ENCODE measurements at regions not wholly inside any gene's neighbourhood (a gene's known extent, or its start where the extent isn't known, plus 50 kb on each side); places are given as distances from the start of the nearest gene placed in this dataset.

DNA sequence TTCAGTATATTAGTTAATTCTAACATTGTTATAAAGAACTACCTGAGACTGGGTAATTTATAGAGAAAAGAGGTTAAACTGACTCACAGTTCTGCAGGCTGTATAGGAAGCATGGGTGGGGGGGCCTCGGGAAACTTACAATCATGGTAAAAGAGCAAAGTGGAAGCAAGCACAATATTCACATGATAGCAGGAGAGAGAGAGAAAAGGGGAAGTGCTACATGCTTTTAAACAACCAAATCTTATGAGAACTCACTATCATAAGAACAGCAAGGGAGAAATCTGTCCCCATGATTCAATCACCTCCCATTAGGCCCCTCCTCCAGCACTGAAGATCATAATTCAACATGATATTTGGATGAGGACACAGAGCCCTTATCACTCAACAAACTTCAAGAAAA is 324.9 kb downstream of the ZNF608 start:
- no peak for DNase-seq (ENCODE audit: low spot score)

DNA sequence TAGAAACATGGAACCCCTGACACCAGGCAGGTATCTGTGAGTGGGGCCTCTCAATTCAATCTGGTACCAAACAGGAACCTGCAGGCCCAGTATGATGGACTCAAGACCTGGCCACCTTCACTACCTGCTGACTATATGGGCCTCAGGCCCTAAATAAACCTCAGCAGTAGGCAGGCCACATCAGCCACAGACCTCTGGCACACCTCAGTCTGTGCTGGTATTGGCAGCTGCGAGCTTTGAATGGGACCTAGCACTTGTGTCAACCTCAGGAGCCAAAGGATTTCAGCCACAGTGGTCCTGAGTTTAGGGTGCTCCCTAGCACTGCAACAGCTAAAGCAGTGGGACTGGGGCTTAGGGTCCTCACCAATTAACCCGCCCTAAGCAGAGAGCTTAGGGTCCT is 325.5 kb downstream of the ZNF608 start:
- DNase-seq (ENCODE audit: low spot score), result no peak

DNA sequence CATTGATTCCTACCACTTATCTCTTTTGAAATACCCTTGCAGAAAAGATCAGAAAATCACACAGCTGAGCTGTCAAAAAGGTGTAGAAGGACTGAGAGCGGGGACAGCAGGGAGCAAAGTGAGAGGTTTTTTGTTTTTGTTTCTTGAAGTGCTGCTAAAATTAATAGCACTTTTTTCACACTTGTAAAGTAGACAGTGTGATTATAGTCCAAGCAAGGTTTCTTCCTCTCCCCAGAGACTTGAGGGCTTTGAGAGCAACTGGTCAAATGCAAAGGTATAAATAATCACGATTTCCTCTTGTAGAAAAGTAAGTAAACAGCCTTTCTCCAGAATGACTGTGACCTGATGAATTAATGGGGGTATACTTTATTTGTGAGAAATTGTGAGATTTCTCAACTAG is 326.9 kb downstream of the ZNF608 start:
- DNase-seq (ENCODE audit: low spot score), result no peak

DNA sequence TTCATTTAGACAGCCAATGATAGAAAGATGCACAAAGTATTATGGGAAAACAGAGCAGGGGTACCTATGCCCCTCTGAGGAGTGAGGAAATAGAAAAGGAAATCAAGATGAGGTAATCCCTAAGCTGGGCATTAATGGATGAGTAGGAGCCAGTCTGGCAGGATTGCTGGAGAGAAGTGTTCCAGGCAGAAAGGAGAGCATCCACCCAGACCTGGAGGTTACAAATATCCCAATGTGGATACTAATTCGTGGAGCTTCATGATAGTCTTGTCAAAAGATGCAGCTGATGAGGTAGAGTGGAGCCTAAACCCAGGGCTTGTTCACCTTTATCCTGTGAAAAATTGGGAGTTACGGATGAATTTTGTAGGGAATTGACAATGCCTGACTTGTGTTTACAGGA is 328.0 kb downstream of the ZNF608 start:
- no peak for DNase-seq (ENCODE audit: low spot score)

DNA sequence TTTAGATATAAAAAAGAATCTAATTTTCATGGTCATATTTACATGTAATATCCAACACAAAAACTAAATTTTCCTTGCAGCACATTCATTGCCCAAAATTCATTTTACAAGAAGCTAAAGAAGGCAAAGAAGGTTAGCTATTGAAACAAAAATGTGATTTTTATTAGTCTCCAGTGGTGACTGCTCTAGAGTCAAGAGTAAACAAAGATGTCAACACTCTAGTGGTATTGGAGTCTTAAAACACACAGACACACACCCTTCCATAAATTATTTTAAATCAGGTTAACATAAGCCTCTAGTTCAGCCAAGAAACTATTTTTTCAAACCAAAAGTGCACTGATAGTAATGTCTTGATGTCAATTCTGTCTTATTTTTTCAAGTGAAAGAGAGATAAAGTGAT is 329.2 kb downstream of the ZNF608 start:
- DNase-seq (ENCODE audit: low spot score), result no peak

DNA sequence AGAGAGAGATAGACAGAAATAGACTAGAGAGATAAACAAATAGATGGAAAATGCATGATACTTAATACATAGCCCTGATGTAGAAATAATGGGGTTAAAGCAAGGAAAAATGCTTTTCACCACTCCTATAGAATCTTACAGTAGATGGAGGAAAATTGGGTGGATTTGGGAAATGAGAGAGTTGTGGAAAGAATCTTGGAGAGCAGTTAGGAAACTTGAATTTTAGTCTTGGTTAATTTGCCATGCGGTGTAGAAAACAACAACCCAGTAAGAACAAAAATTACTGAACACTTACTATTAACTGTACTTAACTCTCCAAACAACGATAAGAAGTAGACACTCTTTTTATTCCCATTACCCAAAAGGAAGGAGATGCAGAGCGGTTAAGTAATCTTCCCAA is 329.8 kb downstream of the ZNF608 start:
- no peak for DNase-seq (ENCODE audit: low spot score)

DNA sequence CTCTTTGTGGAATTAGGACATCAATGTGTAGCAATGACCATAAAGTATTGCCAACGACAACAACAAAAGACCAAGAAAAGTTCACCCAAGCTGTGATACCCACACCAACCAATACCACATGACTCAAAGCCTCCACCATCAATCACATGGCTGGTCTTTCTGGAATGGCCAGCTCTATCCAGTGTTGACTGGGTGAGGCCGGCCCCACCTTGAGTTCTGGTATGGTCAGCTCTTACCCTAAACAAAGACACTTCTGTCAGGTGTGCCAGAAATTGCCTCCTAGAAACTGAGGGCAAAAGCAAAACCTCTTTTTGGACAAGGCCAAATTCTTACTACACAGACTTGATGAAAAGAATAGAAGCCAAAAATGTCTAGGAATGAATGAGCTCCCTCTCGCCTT is 331.5 kb downstream of the ZNF608 start:
- DNase-seq (ENCODE audit: low spot score), result no peak

DNA sequence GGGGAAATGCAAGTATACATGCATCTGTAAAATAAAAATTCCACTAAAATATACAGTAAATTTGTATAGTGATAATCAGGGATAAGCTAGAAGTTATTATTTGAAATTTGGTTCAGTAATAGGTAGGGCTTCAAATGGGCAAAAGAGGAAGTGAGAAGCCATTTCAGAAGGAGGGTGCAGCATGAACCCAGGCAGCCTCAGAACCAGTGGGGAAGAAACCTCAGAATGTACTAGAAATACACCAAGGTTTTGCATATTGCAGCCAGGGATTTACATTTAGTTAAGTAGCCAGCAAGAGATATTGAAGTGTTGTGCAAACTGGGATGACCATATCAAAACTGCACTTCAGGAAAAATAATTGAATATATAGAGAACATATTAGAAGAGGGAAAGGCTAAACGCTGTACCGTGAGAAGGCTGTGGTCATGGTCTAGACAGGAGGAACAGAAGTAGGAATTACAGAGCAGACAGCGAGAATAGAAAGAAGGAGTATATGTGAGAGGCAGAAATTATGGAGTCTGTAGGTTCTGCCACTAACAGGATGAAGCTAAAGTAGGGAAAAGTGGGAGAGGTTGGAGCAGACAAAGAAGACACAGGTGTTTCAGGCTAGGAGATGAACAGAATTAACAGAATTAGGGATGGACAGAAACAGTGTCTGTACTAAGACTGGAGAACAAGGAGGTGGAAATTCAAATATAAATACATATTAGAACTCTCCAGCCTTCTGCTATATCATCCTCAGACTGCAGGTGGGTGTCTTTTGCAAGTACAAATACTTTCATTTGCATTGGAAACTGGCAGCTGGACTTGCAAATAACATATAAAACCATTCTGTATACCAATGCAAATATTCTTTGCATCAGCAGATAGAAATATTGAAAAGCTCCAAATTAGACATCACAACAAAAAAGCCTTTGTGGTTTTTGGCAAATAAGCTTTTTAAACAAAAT is 335.6 kb downstream of the ZNF608 start:
- DNase-seq (ENCODE audit: low spot score), result no peak

DNA sequence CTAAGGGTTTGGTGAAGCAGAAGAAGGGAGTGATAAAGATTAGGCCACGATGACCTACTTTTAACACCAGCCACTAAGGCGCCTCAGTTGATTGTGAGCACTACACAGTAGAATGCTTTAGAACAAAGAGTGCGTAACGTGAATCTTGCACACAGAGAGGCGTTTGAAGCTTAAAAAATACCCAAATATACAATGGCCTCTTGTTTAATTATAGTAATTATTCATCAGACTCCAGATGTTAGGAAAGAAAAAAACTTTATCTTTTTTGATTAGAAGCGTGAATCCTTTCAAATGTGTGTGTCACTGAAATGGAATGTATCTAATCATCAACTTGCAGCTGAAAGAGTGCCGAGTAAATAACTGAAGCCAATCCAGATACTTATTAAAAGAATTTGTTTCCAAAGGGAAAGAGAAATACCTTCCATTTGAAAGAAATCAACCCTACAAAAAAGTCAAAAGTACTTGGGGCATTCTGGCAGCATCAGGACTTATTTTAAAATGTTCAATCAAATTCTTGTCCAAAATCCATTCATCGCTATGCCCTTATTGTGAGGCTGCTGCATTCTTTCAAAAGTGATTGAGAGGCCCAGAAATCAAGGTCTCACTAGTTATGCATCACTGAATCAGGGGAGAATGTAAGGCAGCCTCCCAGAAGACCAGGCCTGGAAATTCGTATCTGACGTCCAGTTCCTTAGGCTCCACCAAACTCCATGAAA is 337.5 kb downstream of the ZNF608 start:
- DNase-seq (ENCODE audit: low spot score), result no peak

DNA sequence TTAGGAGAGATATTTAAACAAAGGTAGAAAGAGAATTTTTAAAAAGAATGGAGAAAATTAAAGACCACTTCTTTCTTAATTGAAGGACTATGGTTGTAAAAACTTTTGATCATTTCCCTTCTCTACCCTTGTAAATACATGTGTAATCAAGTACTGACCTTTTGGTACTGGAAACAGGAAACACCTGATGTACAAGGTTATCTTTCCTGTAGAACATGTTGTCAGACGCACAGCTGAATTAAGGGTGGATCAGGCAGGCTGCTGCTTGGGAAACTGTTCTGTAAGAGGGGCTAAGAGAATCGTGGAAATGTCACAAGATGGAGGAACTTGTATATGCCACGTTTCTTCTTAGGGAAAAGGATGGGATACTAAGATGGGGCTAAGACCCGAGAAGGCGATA is 341.6 kb downstream of the ZNF608 start:
- no peak for DNase-seq (ENCODE audit: low spot score)

DNA sequence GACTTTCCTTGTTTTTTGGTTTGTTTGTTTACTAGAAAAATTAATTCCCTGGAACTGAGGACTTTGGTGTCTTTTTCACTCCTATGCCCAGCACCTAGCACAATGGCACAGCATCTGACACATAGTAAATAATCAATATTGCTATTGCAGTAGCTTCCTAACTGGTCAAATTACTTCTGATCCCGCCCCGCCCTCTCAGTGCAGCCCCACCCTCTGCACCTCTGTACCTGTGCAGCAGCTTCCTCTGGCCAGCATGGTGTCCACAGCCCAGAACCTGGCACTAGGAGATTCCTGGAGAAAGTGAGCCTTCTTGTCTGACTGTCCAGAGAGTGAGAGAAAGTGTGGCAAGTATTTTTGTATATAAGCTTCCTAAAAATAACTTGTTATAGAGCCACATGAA is 343.2 kb downstream of the ZNF608 start:
- DNase-seq (ENCODE audit: low spot score), result no peak

DNA sequence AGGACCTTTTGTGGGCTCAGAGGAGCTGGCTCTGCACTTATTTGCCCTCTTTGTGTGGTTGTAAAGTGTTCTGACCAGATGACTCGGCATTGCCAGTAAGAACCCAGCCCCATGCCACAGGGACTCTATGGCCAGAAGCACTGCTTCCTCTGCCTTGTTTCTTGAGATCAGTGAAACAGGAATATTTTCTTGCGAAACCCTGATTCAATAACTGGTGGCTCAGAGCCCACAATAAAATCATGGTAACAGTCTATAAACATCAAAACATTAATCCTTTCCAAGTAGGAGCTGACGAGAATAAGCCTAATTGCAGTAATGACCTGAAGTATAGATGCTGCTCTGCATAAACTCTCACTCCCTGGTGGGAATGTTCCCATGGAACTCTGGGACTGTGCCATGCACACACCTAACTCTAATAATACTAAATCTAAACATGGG is 344.3 kb downstream of the ZNF608 start:
- DNase-seq (ENCODE audit: low spot score), result no peak

DNA sequence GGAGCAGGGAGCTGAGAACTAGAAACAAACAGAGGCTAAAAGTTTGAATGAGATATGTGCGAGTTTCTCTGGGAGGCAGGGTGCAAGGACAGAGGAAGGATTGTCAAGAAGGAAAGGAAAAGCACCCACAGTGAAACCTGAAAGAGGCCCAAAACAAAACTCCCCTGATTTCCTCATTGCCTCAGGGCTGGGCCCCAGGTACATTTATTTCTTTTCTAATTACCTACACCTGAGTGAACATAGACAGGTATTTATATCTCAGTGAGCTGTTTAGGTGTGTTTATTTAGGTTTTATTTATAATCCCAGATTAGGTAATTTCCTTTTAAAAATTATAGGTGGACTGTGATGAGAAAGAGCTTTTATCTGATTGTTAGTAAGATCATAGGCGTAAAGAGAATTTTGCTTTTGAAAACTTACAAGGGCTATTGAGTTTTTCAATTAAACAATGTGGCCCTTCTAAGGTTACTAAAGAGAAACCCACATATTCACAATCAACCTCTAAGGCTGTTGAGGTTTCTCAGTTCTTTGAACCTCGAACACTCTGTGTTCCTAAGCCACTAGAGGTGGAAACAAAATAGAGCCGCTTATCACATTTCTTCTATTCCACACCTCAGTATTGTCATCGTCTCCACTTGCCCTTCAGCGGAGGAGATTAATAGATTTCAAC is 344.8 kb downstream of the ZNF608 start:
- DNase-seq (ENCODE audit: low spot score), result no peak

DNA sequence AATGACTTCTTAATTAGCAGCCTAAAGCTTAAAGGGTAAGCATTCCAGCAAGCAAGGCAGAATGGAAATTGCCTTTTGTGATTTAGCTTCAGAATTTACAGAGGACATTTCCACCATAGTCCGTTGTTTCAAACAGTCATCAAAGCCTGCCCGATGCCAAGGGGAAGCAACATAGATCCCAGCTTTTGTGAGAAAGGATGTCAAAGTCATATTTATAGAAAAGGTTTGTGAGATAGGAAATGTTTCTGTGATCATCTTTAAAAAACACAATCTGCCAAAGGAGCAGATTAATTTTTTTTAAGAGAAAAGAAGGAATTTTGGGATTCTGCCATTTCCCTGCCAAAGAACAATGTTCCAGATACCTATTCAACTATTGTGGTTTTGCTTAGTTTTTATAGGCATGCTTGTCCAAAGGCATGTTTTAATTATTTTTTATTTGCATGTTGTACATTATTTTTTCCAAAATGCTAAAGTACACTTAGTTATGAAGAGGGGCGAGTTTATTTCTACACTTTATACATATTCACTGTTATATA is 346.9 kb downstream of the ZNF608 start:
- no peak for DNase-seq (ENCODE audit: low spot score)

DNA sequence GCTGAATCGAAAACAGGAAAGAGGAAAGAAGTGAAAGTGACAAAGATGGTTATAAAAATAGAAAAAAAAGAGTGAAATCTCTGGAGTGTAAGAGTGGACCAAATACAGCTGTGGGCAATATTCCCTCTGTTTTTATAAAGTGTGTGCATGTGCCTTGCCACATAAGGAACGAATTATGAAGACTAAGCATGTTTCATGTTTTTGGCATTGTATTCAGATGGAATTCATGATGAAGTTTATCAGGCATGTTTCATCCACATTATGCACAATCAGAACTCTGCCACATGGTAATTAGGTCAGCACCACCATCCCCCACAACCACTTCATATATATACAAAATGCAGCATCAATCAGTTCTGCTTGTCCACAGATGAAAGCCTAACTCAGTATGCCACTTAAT is 348.0 kb downstream of the ZNF608 start:
- DNase-seq (ENCODE audit: low spot score), result no peak

DNA sequence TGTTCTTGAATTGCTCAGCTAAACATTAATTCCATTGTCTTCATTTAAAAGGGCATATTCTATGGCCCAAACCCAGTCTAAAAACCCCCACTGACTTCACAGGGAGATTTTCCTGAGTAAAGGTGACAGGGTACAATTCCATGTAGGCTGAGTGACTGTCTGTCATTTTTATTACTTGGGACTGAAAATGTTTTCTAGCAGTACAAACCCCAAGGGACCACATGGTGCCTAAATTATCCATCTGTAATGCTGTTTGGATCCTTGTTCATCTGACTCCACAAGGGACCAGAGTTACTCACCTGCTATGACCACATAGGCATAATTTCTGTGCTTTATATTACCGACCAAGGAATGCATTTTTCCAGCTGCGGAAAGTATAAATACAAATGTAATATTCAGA is 349.1 kb downstream of the ZNF608 start:
- DNase-seq (ENCODE audit: low spot score), result no peak

DNA sequence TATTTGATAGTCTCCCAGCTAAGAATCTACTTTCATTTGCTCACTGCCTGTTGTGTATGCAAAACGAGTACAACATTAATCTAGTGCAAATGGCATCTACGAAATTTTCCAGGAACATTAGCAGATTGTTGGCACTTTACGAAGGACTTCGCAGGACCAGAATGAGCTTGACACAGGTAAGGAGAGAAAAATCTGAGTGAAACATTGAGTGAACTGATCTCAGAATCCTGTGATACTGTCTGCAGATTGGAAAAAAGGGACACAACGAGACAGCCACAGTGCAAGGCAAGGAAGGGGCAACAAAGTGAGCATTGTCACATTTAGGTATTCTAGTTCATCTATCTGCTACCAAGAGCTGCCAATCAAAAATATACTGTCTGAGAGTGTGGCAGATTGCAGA is 350.5 kb downstream of the ZNF608 start:
- no peak for DNase-seq (ENCODE audit: low spot score)

DNA sequence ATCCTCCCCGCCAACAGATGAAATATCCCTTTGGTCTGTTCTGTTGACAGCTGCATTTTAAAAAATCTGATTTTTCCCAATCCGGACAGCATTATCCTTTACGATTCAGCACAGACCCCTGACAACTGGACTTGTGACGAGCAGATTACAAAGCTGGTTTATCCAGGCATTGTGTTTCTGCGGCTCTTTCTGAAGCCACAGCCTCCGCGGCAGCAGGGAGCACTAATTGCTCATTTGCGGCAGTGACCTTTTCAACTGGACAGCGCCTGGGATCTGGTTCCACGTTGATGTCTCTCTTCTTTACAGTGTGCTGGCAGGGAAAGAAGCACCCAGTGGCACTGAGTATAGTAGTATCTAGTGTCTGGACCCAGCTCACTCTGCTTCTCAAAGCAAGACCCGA is 351.2 kb downstream of the ZNF608 start:
- no peak for DNase-seq (ENCODE audit: low spot score)

DNA sequence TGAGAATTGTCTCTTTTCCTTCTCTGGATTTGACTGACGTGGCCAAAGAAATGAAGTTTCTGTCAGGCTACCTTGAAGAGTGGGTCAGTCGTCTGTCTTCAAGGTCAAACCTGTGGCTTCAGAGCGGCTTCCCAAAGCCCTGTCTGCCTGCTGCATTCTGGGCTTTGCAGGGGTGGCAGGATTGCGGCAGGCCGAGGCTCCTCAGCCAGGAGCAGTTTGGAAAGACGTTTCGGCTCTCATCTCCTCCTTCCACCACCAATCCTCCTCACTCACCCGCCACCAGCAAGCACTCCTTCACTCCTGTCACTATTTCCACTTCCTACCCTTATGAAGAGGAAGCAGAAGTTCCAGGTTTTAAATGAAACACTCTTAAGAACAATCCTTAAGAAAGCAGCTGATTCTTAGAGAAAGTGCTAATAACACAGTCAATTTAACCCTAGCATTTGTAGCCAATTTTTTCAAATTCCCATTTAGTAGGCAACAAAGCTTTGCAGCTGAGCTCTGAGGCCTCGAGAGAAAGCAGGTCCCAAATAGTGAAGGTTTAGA is 351.7 kb downstream of the ZNF608 start:
- DNase-seq (ENCODE audit: low spot score), result no peak

DNA sequence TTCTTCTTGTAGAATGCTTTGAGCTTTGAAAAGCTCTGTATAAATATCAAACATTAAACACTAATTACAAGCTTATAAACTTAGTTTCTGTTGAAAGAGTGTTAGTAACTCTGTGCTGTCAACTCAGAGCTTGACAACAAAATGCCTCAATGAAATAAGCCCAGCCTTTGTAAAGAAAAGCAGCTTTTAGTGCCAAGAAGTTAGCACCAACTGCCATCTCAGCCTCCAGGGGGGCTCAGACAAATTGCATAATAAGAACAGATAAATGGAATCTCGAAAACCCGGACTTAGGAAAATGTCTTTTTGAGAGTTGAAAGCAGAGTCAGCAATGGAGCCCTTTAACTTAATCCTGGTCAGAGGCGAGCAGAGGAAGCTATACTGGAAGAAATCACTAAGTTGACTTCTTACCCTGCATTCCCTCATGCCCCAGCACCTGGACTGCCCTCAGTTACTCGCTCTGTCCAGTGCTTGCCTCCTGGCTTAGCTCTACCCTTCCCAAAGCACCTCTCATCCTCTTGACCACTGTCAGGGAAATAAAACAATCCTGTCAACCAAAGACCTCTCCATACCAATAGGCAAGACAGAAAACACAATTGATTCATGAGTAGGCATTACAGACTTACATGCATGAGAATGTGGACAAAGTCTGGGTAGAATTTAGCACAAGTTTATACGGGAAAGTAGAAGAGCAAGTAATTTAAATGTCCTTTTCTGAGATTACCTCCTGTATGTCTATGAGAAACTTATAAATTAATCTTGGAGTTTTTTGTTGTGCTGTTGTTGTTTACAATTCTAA is 352.7 kb downstream of the ZNF608 start:
- no peak for DNase-seq (ENCODE audit: low spot score)

DNA sequence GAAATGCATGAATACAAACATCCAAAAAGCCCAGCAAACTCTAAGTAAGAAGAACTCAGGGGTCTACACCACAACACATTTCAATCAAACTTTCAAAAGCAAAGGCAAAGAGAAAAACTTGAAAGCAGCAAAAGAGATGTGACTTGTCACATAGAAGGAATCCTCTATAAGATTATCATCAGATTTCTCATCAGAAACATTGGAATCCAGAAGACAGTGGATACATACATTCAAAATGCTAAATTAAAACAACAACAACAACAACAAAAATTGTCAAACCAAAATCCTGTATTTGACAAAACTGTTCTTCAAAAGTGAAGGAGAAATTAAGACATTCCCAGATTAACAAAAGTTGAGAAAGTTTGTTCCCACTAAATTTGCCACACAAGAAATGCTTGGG is 362.7 kb downstream of the ZNF608 start:
- DNase-seq (ENCODE audit: low spot score), result no peak

Measured in ureter (tissue), 1 donor.